ENCODE measurements at regions not wholly inside any gene's neighbourhood (a gene's known extent, or its start where the extent isn't known, plus 50 kb on each side); places are given as distances from the start of the nearest gene placed in this dataset.

DNA sequence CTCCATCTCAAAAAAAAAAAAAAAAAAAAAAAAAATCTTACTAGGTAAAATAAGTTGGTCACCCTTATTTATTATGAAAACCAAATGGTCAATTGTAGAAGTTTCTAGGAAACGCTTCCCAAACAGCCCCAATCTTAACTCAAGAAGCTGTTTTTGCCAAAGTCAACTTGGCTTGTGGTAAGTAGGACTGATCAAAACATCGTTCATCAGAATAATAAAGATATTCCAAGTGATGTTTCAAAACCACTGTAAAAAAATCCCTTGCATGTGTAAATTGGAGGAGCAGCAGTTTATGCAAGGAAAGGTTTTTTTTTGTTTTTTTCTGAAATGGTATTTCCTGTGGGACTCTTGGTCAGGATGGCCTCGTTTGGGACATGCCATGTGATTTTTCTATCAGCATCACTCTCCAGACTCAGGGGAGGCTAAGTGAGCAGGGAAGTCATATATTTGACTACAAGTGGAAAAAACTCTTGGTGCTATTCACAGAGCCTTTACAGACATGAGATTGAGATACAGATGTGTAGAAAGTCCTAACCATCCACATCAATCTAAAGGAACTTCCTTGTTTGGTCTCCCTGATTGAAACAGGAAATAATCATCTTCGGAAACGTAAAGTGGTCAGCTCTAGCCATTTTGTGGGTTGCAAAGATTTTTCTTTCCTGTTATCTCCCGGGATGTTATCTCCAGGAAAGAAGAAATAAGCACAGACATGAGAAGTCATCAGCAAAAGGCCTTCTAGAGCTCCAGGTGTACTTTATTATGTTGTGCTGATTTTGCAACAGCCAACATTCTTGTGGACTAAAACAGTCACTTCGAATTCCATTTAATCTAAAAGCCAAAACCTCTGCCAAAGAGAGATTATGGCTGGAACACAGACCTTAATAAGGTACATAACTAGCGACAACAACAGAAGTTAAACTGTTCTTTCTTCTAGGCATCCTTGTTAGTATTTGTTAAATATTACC is 177.8 kb downstream of the EDN1 start:
- Histone ChIP-seq H3K36me3 (ENCODE audit: insufficient read depth, low read length) (no peaks in the 10 kb centered on the region), H3K4me3 (ENCODE audit: low read length) (no peak overlapping the region), H4K20me1 (ENCODE audit: insufficient read depth) (no peaks in the 10 kb centered on the region), H3K9me2 (ENCODE audit: insufficient read depth, low read length) (no peaks in the 10 kb centered on the region), H3K4me2 (ENCODE audit: low read length) (no peak overlapping the region), H2AFZ (ENCODE audit: low read depth, low read length) (no peak overlapping the region), H3K79me2 (replicated peaks; ENCODE audit: insufficient read depth, low read length) (no peaks in the 10 kb centered on the region), H3K27me3 (ENCODE audit: insufficient read depth, low read depth, low read length) (peaks cover 16% of the 10 kb centered on the region), H3K27ac (ENCODE audit: low read length) (no peak overlapping the region), H3K9ac (ENCODE audit: low read length) (no peak overlapping the region), H3K9me3 (ENCODE audit: low read length) (peaks cover 8% of the 10 kb centered on the region), H3F3A (ENCODE audit: insufficient read depth, low read length, poor library complexity, severe bottlenecking) (no peaks in the 10 kb centered on the region)
- no peak for TF ChIP-seq CTCF (IDR thresholded peaks at IDR 0.05; ENCODE audit: poor library complexity, severe bottlenecking)
- TF ChIP-seq POLR2AphosphoS5 (IDR thresholded peaks at IDR 0.05) = no peak
- no peak for TF ChIP-seq MXI1 (conservative IDR thresholded peaks at IDR 0.05; ENCODE audit: poor library complexity, severe bottlenecking)
- TF ChIP-seq REST (IDR thresholded peaks at IDR 0.05; ENCODE audit: borderline replicate concordance) = no peak

GRCh38 chr6:12472601-12473038 is 182.5 kb downstream of the EDN1 start:
- H3K27me3 ChIP-seq (ENCODE audit: insufficient read depth, low read depth, low read length) = peaks cover 3% of the 10 kb centered on the region
- H3F3A ChIP-seq (ENCODE audit: insufficient read depth, low read length, poor library complexity, severe bottlenecking) = no peaks in the 10 kb centered on the region
- no peaks in the 10 kb centered on the region for H4K20me1 ChIP-seq (ENCODE audit: insufficient read depth)
- H3K36me3 ChIP-seq (ENCODE audit: insufficient read depth, low read length) = no peaks in the 10 kb centered on the region
- no peak overlapping the region for H3K4me3 ChIP-seq (ENCODE audit: low read length)
- H3K79me2 ChIP-seq (replicated peaks; ENCODE audit: insufficient read depth, low read length) = no peaks in the 10 kb centered on the region
- no peak overlapping the region for H3K9ac ChIP-seq (ENCODE audit: low read length)
- H3K9me2 ChIP-seq (ENCODE audit: insufficient read depth, low read length) = no peaks in the 10 kb centered on the region
- TF ChIP-seq EP300 (conservative IDR thresholded peaks at IDR 0.05; ENCODE audit: poor library complexity, severe bottlenecking) (no peak), SMC3 (conservative IDR thresholded peaks at IDR 0.05; ENCODE audit: poor library complexity) (no peak), POLR2AphosphoS5 (IDR thresholded peaks at IDR 0.05) (no peak), TAF1 (IDR thresholded peaks at IDR 0.05; ENCODE audit: low read depth) (no peak), EZH2 (IDR thresholded peaks at IDR 0.05; ENCODE audit: borderline replicate concordance, insufficient read depth, low read length, poor library complexity, severe bottlenecking) (no peak), REST (IDR thresholded peaks at IDR 0.05; ENCODE audit: borderline replicate concordance) (no peak), RAD21 (conservative IDR thresholded peaks at IDR 0.05) (no peak), CTCF (IDR thresholded peaks at IDR 0.05; ENCODE audit: poor library complexity, severe bottlenecking) (no peak), MXI1 (conservative IDR thresholded peaks at IDR 0.05; ENCODE audit: poor library complexity, severe bottlenecking) (no peak)
- H2AFZ ChIP-seq (ENCODE audit: low read depth, low read length) = no peak overlapping the region
- no peaks in the 10 kb centered on the region for H3K9me3 ChIP-seq (ENCODE audit: low read length)
- H3K27ac ChIP-seq (ENCODE audit: low read length) = no peak overlapping the region
- H3K4me2 ChIP-seq (ENCODE audit: low read length) = no peak overlapping the region
